Kidney epithelial cell (primary cell): ENCODE measurements at regions not wholly inside any gene's neighbourhood (a gene's known extent, or its start where the extent isn't known, plus 50 kb on each side); places are given as distances from the start of the nearest gene placed in this dataset.

Source experiments
- DNase-seq: peaks from one replicate; pipeline ENCODE4 v3.0.0-alpha.2; 2010; ENCODE audit warnings: low read depth
- H3K27me3 ChIP-seq: 2 replicates; pipeline ENCODE4 v1.6.0; 2011; ENCODE audit warnings: low read length; ENCODE audit not compliant: control insufficient read depth, insufficient read depth
- H3K36me3 ChIP-seq: 2 replicates; pipeline ENCODE4 v1.5.1; 2011; ENCODE audit warnings: low read length; ENCODE audit not compliant: control insufficient read depth, insufficient read depth
- H3K4me3 ChIP-seq: 2 replicates; pipeline ENCODE4 v1.5.1; 2011; ENCODE audit warnings: low read depth, mild to moderate bottlenecking, control low read depth, low read length
- CTCF ChIP-seq: IDR thresholded peaks from 2 replicates; pipeline ENCODE4 v1.5.1; 2011; ENCODE audit warnings: mild to moderate bottlenecking, moderate library complexity, low read length, control low read depth, inconsistent platforms; ENCODE audit not compliant: insufficient read depth, poor library complexity, severe bottlenecking

- Histone ChIP-seq H3K27me3 (no peaks in the 10 kb centered on the region), H3K4me3 (no peak overlapping the region), H3K36me3 (no peaks in the 10 kb centered on the region)
- no peak for DNase-seq
- no peak for TF ChIP-seq CTCF
Observed at GRCh38 chr9:24462951-24463350, 82.7 kb downstream of the IZUMO3 start.

GRCh38 chr9:24460781-24461180 lies 84.9 kb downstream of the IZUMO3 start:
- no peak for TF ChIP-seq CTCF
- H3K36me3 ChIP-seq: no peaks in the 10 kb centered on the region
- no peaks in the 10 kb centered on the region for H3K27me3 ChIP-seq
- no peak for DNase-seq
- no peak overlapping the region for H3K4me3 ChIP-seq

GRCh38 chr9:24459953-24460352 lies 85.7 kb downstream of the IZUMO3 start:
- H3K27me3 ChIP-seq: no peaks in the 10 kb centered on the region
- H3K36me3 ChIP-seq: no peaks in the 10 kb centered on the region
- H3K4me3 ChIP-seq: no peak overlapping the region
- DNase-seq: no peak
- no peak for TF ChIP-seq CTCF

- TF ChIP-seq CTCF: no peak
- no peak for DNase-seq
Observed at GRCh38 chr9:24451346-24451745, 94.4 kb downstream of the IZUMO3 start.

GRCh38 chr9:24449976-24450375 lies 95.7 kb downstream of the IZUMO3 start:
- Histone ChIP-seq H3K27me3 (no peaks in the 10 kb centered on the region), H3K4me3 (no peak overlapping the region), H3K36me3 (no peaks in the 10 kb centered on the region)
- TF ChIP-seq CTCF: no peak
- no peak for DNase-seq

More at GRCh38 chr9:24451346-24451745, 94.4 kb downstream of the IZUMO3 start:
- Histone ChIP-seq H3K36me3 (no peaks in the 10 kb centered on the region), H3K27me3 (no peaks in the 10 kb centered on the region), H3K4me3 (no peak overlapping the region)

GRCh38 chr9:24439456-24439855 lies 106.2 kb downstream of the IZUMO3 start:
- Histone ChIP-seq H3K27me3 (no peaks in the 10 kb centered on the region), H3K4me3 (no peak overlapping the region), H3K36me3 (no peaks in the 10 kb centered on the region)
- no peak for TF ChIP-seq CTCF
- DNase-seq: no peak
